OCI-LY3 (cell line): ENCODE measurements at regions not wholly inside any gene's neighbourhood (a gene's known extent, or its start where the extent isn't known, plus 50 kb on each side); places are given as distances from the start of the nearest gene placed in this dataset.

ENCODE experiments used
- H2AFZ ChIP-seq: fragments of 200-600, 300-600 bp; shearing (Covaris generic); 2 replicates; pipeline ENCODE4 v1.6.0; 2014; ENCODE audit warnings: antibody characterized with exemption, low read depth, low read length
- H3K27ac ChIP-seq: fragments of 200-600, 300-600 bp; sonication (generic); 2 replicates; pipeline ENCODE4 v1.5.1; 2014; ENCODE audit warnings: mild to moderate bottlenecking, low read length, moderate library complexity, mixed read lengths
- H3K27me3 ChIP-seq: fragments of 200-600, 300-600 bp; sonication (generic); 2 replicates; pipeline ENCODE4 v1.6.1; 2014; ENCODE audit warnings: low read depth, low read length, mixed read lengths
- H3K36me3 ChIP-seq: fragments of 200-600, 300-600 bp; sonication (generic); replicated peaks from 2 replicates; pipeline ENCODE3; 2014; ENCODE audit warnings: low read depth, low read length, mixed read lengths
- H3K4me1 ChIP-seq: fragments of 300-600, 200-600 bp; sonication (generic); 2 replicates; pipeline ENCODE4 v1.6.1; 2014; ENCODE audit warnings: low read length, mixed read lengths
- H3K4me2 ChIP-seq: fragments of 200-600, 300-600 bp; sonication (generic); 2 replicates; pipeline ENCODE4 v1.6.1; 2014; ENCODE audit warnings: low read length, mixed read lengths
- H3K4me3 ChIP-seq: fragments of 300-600, 200-600 bp; sonication (generic); 2 replicates; pipeline ENCODE4 v1.5.1; 2014; ENCODE audit warnings: antibody characterized with exemption, mild to moderate bottlenecking, low read length, moderate library complexity
- H3K79me2 ChIP-seq: fragments of 300-600, 200-600 bp; shearing (Covaris generic); 2 replicates; pipeline ENCODE4 v1.6.1; 2014; ENCODE audit warnings: mild to moderate bottlenecking, low read length, mixed read lengths
- H3K9ac ChIP-seq: fragments of 300-600, 200-600 bp; shearing (Covaris generic); 2 replicates; pipeline ENCODE4 v1.6.0; 2014; ENCODE audit warnings: mild to moderate bottlenecking, low read length, moderate library complexity
- H3K9me3 ChIP-seq: fragments of 200-600, 300-600 bp; shearing (Covaris generic); 2 replicates; pipeline ENCODE4 v1.6.1; 2014; ENCODE audit warnings: low read length, mixed read lengths; ENCODE audit not compliant: insufficient read depth
- H4K20me1 ChIP-seq: fragments of 200-600, 300-600 bp; sonication (generic); 2 replicates; pipeline ENCODE4 v1.6.1; 2016; ENCODE audit warnings: low read length, mixed read lengths; ENCODE audit not compliant: insufficient read depth
- EZH2phosphoT487 ChIP-seq: fragments of 200-600 bp; shearing (Covaris generic); IDR thresholded peaks from 2 replicates; pipeline ENCODE4 v1.6.1; 2018; ENCODE audit warnings: antibody characterized with exemption, mixed run types, low read depth
- TF ChIP-seq, protein P1 (sequence below): fragments of 200-600, 300-600 bp; sonication (generic); IDR thresholded peaks from 2 replicates; pipeline ENCODE4 v1.5.1; 2014; ENCODE audit warnings: antibody characterized with exemption, low read length, low read depth

DNA sequence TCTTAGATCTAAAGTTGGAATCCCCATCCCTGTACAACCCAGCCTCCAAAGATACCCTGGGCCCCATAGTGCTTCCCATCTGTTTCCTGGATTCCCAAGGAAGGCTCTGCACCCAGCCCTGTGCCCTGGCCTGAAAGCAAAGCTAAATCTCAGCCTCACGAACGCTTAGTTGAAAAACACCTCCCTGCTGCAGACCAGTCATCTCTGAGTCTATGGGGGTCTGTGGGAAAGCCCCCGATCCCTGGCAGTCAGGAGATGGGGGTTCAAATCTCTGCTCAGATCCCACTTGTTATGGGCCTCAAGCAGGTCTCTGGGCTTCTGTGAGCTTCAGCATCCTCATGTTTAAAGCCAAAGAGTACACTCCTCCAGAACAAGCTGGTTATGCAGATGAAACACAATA lies 210.5 kb upstream of the GRIK3 start:
- H3K79me2 ChIP-seq: no peaks in the 10 kb centered on the region
- no peak overlapping the region for H3K4me3 ChIP-seq
- no peaks in the 10 kb centered on the region for H3K36me3 ChIP-seq
- H3K27me3 ChIP-seq: 0 out of 2 replicates have a peak, but pooled peaks cover 5% of the 10 kb centered on the region
- no peak overlapping the region for H3K9ac ChIP-seq
- no peak overlapping the region for H2AFZ ChIP-seq
- no peaks in the 10 kb centered on the region for H3K4me1 ChIP-seq
- H3K4me2 ChIP-seq: no peak overlapping the region
- H3K27ac ChIP-seq: no peak overlapping the region
- H4K20me1 ChIP-seq: no peaks in the 10 kb centered on the region
- H3K9me3 ChIP-seq: no peaks in the 10 kb centered on the region
- TF ChIP-seq, protein P1, sequence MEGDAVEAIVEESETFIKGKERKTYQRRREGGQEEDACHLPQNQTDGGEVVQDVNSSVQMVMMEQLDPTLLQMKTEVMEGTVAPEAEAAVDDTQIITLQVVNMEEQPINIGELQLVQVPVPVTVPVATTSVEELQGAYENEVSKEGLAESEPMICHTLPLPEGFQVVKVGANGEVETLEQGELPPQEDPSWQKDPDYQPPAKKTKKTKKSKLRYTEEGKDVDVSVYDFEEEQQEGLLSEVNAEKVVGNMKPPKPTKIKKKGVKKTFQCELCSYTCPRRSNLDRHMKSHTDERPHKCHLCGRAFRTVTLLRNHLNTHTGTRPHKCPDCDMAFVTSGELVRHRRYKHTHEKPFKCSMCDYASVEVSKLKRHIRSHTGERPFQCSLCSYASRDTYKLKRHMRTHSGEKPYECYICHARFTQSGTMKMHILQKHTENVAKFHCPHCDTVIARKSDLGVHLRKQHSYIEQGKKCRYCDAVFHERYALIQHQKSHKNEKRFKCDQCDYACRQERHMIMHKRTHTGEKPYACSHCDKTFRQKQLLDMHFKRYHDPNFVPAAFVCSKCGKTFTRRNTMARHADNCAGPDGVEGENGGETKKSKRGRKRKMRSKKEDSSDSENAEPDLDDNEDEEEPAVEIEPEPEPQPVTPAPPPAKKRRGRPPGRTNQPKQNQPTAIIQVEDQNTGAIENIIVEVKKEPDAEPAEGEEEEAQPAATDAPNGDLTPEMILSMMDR: no peak
- TF ChIP-seq EZH2phosphoT487: no peak

DNA sequence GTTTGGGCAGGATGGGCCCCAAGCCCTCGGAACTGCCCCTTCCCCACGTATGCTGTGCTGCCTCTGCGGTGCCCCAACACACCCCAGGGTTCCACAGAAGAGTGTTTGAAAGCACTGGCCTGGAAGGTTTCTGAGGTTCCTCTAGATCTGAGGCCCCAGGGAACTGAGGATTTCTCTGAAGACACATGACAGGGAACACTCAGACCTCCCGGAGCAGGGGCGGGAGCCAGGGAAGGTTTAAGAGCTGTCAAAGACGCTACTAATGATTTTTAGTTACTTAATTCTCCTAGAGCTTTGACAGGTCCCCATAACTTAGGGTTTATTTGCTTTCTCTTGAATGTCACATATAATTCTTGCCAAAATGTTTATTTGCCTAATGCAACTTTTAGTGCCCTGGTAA lies 212.3 kb upstream of the GRIK3 start:
- Histone ChIP-seq H3K4me3 (no peak overlapping the region), H4K20me1 (no peaks in the 10 kb centered on the region), H3K4me1 (no peaks in the 10 kb centered on the region), H3K36me3 (no peaks in the 10 kb centered on the region), H3K27ac (no peak overlapping the region), H2AFZ (no peak overlapping the region), H3K4me2 (no peak overlapping the region), H3K79me2 (no peaks in the 10 kb centered on the region), H3K27me3 (0 out of 2 replicates have a peak, but pooled peaks cover 7% of the 10 kb centered on the region), H3K9me3 (no peaks in the 10 kb centered on the region), H3K9ac (no peak overlapping the region)
- TF ChIP-seq EZH2phosphoT487: no peak
- TF ChIP-seq, protein P1: no peak

DNA sequence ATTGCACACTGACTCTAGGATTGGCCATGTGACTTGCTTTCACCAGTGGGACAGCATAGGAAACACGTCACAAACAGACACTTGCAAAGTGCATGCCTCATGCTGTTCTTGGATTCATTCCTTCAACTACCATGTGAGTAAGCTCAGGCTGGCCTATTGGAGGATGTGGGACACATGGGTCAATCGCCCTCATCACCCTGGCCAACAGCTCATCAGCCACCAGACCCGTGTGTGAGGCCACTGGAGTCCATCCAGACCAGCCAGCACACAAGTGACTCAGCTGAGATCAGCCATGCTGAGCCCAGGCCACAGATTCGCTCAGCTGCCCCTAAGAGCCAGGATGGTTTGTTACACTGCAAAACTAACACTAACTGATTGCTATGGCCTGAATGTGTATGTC lies 216.1 kb upstream of the GRIK3 start:
- Histone ChIP-seq H3K4me2 (no peak overlapping the region), H3K36me3 (no peaks in the 10 kb centered on the region), H3K27ac (no peak overlapping the region), H3K79me2 (no peaks in the 10 kb centered on the region), H3K27me3 (0 out of 2 replicates have a peak, but pooled peaks cover 7% of the 10 kb centered on the region), H3K9ac (no peak overlapping the region), H3K4me1 (no peaks in the 10 kb centered on the region), H3K9me3 (no peaks in the 10 kb centered on the region), H4K20me1 (no peaks in the 10 kb centered on the region), H3K4me3 (no peak overlapping the region), H2AFZ (no peak overlapping the region)
- no peak for TF ChIP-seq EZH2phosphoT487
- TF ChIP-seq, protein P1: no peak

DNA sequence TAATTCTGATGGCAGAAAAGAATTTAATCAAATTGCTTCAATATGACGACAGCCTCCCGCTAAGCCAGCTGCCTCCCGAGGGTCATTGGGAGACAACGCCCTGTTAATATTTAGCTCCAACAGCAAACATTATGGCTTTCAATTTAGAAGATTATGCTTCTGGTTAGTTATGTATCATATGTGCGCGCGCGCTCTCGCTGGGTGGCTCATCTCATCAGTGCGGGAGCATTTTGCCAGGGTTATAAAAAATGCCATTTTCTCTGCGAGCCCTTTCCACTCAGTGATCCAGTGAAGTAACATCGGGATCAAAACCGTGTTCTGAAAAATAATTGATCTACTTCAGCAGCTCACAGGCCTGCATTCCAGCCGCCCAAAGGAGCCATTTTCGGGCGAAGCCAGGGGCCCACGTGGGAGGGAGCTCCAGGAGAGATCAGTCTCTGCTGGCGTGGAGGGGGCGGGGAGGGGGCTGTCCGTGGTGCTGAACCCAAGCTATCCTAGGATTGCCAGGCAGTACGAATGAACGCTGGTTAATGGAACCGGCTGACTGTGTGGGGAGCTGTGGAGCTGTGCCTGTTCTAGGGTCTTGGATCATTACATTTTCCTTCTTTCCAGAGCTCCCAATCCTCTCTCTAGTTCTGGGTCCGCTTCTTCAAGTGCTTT lies 219.1 kb upstream of the ZC3H12A start:
- H3K36me3 ChIP-seq: no peaks in the 10 kb centered on the region
- no peaks in the 10 kb centered on the region for H3K9me3 ChIP-seq
- H3K4me1 ChIP-seq: no peaks in the 10 kb centered on the region
- peaks cover 11% of the 10 kb centered on the region; the same call in 1 of the 2 replicates for H3K27me3 ChIP-seq
- no peak overlapping the region for H3K9ac ChIP-seq
- no peak overlapping the region for H3K27ac ChIP-seq
- no peak overlapping the region for H3K4me3 ChIP-seq
- H4K20me1 ChIP-seq: no peaks in the 10 kb centered on the region
- no peak overlapping the region for H3K4me2 ChIP-seq
- no peaks in the 10 kb centered on the region for H3K79me2 ChIP-seq
- no peak overlapping the region for H2AFZ ChIP-seq
- TF ChIP-seq, protein P1: no peak
